Testis (tissue), 2 donors: ENCODE measurements at regions not wholly inside any gene's neighbourhood (a gene's known extent, or its start where the extent isn't known, plus 50 kb on each side); places are given as distances from the start of the nearest gene placed in this dataset.

Source experiments
- CTCF ChIP-seq, 3 experiments: fragments of 450-650 bp in 2 of 3; fragments of 200-600 bp in 1 of 3; sonication (generic) in 1 of 3; IDR thresholded peaks; one replicate each; pipeline ENCODE4 v1.5.1; 2016 to 2019; ENCODE audit warnings: antibody characterized with exemption in 3 of 3, mild to moderate bottlenecking in 2 of 3, moderate library complexity in 1 of 3
- POLR2A ChIP-seq: fragments of 450-650 bp; IDR thresholded peaks from one replicate; pipeline ENCODE4 v1.6.1; 2017; ENCODE audit warnings: antibody characterized with exemption, mild to moderate bottlenecking, moderate library complexity

- no peak for TF ChIP-seq CTCF (IDR thresholded peaks at IDR 0.05)
- TF ChIP-seq POLR2A = no peak
Measured at GRCh38 chr2:52141076-52141475, 1109.1 kb upstream of the NRXN1 start.
